NCI-H345 (cell line): ENCODE measurements at regions not wholly inside any gene's neighbourhood (a gene's known extent, or its start where the extent isn't known, plus 50 kb on each side); places are given as distances from the start of the nearest gene placed in this dataset.
A peak's percentile ranks its signal among the peaks of the same experiment; 100 is the strongest.

Experiments
- DNase-seq: peaks from one replicate; lab custom pipeline; 2025; lab: John Stamatoyannopoulos, UW

- no peak for DNase-seq
These were observed 754.5 kb downstream of the C6orf118 start for GRCh38 chr6:164554700-164555476.

DNA sequence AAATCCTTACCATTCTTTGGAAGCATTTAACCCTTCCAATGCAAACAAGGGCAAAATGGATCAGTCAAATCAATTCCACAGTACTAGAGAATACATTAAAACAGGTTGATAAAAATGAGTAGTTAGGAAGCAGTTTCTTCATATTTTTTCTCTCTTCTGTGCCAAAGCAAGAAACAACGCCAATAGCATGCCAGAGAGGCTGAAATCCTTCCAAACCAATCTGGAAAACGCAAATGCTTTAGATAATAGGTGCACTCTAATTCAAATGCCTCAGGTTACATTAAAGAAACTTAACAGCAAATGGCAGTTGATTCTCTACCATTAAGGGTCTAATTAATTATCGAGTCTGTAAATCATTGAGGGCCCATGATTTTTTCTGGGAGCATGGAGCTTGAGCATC, 755.2 kb downstream of the C6orf118 start:
- DNase-seq, result no peak

DNA sequence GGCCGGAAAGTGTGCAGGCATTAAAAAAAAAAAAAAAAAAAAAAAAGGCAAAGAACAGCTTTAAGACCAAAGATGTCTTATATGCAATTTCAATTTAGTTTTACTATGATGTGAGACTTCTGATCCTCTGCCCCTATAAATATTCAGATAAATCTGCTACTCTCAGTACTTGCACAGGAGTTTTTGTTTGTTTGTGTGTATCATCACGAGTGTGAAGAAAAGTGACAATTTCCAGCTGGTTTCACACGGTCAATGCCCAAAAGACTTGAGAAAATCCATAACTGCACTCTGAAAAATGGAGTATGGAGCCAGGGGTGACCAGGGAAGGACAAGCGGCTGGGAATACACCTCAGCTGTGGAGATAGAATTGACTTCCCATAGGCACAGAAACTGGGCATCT, 757.7 kb downstream of the C6orf118 start:
- no peak for DNase-seq

- no peak for DNase-seq
These were observed 762.3 kb downstream of the C6orf118 start for GRCh38 chr6:164547076-164547475.

DNA sequence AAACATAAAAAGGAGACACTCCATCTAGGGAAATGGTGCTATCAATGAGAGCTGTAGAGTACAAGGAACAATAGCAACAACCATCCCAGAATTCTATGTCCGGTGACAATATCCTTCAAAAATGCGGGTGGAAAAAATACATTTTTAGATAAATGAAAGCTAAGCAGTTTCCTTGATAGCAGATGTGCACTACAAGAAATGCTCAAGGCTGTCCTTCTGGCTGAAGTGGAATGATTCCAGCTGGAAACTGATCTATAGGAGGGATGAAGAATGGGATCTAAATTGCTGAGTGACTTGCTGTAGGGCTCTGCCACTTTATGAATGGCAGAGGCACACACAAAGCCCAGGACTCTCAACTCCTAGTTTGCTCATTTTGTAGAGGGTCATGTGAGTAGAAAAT, 763.1 kb downstream of the C6orf118 start:
- DNase-seq, result no peak

DNA sequence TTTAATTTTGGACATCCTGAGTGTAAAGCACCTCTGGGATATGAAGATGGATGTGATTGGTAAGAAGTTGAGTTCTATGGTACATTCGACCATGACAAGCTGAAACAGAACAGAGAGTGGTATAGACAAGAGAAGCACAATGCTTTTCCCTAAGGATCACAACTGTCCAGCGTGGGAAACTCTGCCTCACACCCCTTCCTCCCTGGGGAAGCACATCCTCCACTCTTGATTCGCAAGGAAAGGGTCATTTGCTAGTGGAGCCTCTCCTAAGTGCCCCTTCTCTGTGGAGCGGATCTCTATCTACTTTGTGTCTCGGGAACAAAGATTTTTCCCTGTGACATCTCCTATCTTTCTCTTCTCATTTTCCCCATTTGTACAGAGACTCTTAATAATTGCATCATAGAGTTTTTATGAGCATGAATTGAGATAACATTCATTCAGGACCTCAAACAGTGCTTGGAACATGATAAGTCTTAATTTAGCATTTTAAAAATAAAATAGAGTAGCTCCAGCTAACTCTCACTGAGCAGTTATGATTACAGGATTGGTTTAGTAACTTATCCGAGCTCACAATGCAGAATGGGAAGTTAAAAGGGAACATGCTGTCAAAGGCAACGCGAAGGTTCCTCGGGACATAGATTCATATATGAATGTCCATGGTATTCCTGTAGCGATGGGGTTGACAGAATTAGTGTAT, 775.2 kb downstream of the C6orf118 start:
- no peak for DNase-seq

DNA sequence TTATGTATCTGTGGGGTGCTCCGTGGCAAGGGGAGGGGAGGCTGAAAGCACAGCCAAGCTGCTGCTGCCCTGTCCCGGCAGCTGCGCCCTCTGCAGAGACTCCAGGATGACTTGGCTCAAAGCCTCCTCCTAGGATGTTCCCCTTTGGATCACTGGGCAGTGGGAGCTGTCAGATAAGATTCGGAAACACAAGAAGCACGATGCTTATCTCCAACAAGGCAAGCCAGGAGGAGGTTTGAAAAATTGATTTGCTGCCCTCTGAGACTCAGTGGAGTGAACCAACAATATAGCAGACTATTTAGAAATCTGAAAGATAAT, 776.4 kb downstream of the C6orf118 start:
- DNase-seq, result no peak

DNA sequence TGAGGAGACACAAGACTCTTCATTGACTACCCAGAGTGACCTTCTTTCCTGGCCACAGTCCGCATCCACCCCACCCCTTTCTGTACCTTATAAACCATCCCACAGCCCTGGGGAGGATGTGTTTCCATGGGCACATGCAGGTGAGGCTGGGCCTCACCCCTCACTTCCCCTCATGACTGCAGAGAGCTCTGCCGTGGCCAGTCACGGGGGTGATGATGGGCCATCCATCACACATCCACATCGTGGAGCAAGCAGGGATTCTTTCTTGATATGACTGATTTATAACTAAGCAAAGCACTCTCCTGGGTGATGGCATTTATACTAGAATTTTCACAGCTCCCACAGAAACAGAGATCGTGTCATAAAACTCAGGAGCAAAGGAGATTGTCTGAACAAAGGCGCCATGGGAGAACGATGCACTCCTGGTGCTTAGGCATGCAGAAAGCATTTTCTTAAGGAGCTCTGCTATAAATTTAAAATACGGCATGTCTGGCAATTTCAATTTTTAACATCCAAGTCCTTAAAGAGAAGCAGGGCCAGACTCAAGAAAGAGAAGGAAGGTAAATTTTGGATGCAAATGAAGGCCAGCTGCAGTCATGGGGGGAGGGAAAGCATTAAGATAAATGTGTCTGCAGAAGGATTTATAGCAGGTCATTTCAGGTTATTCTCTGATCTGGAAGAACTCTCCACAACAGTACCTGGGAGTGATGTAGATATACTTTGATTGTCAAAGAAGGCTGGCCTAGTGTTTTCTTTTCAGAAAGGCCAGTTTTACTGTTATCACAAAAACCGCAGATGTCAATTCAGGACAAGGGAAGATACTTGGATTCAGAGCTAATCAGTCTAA, 777.0 kb downstream of the C6orf118 start:
- no peak for DNase-seq

- DNase-seq, result no peak
These were observed 777.7 kb downstream of the C6orf118 start for GRCh38 chr6:164531736-164532135.

GRCh38 chr6:164528539-164528938, 780.9 kb downstream of the C6orf118 start:
- no peak for DNase-seq

DNA sequence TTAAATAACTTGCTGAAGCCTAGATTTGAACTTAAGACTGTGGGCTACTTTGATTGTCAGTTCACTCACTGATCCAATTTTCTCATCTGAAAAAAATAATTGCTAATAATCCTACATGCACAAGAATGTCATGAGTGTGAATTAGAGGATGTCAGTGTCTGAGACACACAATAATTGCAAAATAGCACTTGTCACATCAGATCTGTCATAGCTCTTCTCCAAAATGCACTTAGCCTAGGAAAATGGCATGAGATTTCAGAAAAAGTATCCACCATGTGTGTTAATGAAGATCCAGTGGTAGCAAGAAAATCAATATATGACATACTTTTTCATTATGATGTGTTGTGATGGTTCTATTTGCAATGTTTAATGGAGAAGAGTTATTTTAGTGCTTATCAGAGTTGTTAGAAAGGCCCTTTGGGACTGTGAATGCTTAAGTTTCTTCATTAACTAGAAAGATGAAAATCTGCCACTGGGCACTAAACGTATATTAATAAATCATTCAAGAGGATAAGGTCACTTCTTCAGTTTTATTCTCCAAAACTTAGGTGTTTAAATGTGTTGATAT, 786.2 kb downstream of the C6orf118 start:
- no peak for DNase-seq

DNA sequence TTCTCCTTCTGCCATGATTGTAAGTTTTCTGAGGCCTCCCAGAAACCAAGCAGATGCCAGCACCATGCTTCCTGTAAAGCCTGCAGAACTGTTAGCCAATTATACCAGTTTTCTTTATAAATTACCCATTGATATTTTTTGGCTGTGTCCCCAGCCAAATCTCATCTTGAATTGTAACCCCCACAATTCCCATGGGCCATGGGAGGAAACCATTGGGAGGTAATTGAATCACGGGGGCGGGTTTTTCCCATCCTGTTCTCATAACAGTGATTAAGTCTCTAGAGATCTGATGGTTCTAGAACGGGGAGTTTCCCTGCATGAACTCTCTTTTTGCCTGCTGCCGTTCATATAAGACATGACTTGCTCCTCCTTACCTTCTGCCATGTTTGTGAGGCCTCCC, 788.5 kb downstream of the C6orf118 start:
- DNase-seq, result no peak

DNA sequence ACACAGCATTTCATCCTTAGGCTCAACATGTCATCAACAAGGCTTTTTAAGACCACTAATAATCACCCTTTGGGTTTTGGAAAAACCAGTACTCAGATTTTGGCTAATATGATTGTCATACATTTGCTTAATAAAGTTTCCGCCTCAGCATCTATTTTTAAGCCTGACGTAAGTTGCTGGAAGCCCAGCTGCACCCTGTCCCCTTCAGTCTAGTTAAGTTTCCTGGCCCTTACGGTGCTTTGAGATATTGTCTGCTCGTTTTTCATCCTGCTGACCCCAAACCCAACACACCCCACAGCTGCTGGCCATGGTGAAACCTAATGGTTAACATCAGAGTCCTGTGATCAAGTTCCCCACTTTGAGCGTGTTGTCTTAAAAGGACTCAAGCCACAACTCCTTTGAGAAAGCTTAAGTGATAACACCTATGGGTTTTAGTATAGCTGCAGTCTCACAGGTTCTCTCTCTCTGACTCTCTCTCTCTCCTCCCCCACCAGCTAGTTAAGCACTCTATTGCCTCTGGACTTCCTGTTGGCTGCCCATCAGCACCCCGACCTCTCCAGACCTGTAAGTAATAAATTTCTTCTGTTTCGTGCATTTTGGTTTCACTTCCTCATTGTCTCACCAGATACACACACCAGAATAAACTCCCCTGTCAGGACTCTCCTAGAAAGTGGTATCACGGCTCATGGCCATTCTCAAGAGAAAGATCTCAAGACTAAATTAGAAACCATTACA, 802.0 kb downstream of the C6orf118 start:
- no peak for DNase-seq

DNA sequence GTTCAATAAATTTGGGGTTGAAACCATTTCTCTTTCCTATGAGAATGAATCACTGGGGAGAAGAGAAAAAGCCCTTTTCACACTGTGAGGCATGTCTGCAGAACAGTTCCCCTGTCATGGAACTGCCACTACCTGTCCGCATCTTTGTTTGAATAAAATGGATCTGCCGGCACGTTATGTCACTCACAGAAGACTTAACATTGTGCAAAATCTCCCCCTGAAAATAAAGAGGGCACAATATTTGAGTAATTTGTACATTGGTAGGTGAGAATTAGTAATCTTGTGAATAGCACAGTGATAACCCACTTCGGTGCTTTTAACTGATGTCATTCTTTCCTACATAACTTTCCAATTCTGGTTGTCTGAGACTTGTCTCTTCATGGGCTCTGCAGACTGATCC, 804.0 kb downstream of the C6orf118 start:
- DNase-seq, result no peak

GRCh38 chr6:164502833-164503232, 806.6 kb downstream of the C6orf118 start:
- DNase-seq, result peak; percentile 14

- DNase-seq, result no peak
These were observed 813.4 kb downstream of the C6orf118 start for GRCh38 chr6:164495882-164496495.

DNA sequence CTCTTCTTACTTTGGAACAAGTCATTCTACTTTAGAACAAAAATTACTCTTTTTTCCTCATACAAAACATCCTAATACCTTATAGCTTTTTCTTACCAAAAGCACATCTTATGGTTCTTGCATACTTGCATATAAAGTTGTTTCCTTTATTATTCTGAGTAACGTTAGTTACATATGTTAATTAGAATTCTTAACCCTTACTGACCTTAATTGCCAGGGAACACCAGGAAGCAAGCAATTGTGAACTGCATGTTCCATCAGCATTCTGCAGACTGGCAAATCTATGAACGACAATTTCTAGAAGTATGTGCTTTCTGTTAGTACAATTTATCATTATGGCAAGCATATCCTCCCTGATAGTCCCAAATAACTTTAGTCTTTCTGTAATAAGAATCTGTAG, 831.0 kb downstream of the C6orf118 start:
- no peak for DNase-seq

DNA sequence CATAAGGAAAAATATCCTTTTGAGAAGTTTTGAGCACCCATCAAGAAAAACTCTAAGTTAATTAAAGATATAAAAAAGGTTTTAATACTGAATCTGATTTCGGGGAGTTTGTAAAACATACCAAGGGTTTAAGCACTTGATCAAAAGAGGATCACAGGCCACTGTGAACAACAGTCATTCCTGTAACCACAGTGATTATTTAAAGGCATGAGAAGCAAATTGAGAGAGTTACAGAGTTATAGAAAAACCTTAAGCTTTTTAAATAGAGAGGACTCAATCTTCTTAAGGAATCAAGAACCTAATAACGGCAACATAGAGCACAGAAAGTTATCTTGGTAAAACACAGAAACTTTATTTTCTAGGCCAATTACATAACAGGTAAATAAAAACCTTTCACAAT, 831.6 kb downstream of the C6orf118 start:
- no peak for DNase-seq

- no peak for DNase-seq
These were observed 832.3 kb downstream of the C6orf118 start for GRCh38 chr6:164477101-164477500.

DNA sequence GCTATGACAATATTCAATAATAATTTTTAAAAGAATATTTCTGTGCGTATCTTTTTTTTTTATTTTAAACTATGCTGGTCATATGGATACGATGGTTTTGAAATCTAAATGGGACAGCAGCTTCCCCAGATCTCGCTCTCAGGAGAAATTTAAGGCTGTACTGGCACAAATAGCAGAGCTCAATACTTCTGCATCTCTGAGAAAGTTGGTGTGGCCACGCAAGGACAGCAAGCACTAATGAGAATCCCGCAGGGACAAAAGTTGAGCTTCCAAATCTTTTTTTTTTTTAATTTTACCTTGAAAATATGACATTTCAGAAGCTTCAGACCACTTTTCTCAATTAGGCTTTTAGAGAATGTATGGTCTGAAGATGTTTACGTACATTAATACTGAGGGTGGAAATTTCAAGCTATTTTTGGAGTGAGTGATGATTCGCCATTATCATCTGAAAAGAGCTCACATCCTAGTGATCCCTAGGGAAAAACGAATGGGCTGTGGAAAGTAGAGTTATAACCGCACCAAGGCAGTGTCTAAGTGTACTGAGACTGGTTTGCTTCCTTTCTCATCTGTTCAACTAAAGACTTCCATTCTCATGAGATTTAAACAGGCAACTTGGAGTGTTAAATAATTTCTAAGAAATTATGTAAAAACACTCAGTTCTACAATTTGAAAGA, 840.0 kb downstream of the C6orf118 start:
- DNase-seq, result no peak

- DNase-seq, result no peak
These were observed 853.6 kb downstream of the C6orf118 start for GRCh38 chr6:164455835-164456234.
